Right renal cortex interstitium (tissue), 3 donors: ENCODE measurements at regions not wholly inside any gene's neighbourhood (a gene's known extent, or its start where the extent isn't known, plus 50 kb on each side); places are given as distances from the start of the nearest gene placed in this dataset.

Experiments
- DNase-seq, 3 donors: peaks; one replicate each; pipeline ENCODE4 v3.0.0-alpha.2; 2013; ENCODE audit warnings: low read depth in 3 of 3, low spot score in 2 of 3

DNA sequence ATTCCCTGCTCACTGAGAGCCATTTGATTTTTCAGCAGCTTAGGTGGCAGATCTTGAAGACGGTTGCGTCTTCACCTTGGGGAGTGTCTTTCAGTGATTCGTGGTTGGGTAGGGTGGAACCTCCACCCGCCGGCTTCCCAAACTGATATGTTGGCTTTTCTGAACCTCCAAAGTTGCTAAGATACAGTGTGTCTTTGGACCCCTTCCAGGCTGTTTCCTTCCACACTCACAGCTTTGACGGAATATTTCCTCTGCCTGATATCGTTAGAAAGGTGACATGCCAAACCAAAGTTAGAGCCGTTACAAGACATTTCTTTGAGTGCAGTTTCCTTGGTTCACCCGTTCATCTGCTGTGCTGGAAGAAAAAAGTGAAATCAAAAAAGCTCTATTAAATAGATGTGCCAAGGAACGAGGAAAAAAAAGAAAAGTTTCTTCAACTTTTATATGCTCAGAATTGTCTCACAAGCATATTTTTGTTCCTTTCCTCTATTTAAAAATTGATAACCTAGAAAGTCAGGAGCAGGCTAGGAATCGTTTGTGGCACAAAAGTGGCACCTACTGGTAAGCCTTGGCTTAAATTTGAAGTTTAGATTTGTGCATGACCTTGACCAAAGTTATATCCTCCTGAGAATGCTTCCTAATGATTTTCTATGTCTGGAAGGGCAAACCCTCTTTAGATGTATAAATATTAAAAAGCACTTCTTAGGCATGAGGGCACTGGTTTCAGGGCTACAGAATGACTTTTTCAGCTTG lies 270.7 kb upstream of the WWC1 start:
- DNase-seq = no peak

- DNase-seq = no peak
Measured at GRCh38 chr5:168022446-168023169, 268.8 kb upstream of the WWC1 start.

DNA sequence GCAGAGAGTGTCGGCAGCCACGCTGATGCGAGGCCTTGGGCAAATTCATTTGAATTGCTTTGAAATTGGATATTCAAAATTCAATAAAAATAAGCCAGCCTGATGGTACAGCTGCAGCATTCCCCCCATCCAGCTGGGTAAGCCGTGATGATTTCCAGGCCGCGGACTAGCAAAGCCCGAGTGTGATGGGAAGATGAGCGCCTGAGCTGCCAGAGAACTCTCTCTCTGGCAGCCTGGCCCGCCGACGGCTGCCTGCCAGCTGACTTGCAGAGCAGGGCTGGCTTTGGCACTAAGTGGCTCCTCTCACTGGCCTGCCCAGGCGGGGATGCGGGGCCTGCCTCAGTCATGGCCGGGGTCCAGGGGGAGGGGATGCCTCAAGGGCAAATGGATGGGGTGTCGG lies 268.3 kb upstream of the WWC1 start:
- DNase-seq = no peak

DNA sequence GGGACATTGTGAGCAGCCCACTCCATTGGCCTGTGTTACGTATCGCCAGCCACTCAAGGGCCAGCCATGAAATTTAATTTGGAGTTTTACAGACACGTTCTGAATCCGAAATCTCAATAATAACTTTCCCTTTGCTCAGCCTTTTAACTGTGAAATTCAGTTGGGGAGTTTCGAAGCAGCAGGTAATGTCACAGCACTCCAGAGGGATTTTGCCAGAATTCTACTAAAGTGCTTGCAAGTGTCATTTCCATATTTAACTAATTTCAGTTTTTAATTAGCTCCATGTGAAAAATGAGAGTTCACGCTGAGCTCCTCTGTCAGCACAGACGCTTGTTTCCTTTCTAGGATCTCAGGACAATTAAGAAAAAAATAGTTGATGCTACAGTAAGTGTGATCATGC lies 267.1 kb upstream of the WWC1 start:
- no peak for DNase-seq

DNA sequence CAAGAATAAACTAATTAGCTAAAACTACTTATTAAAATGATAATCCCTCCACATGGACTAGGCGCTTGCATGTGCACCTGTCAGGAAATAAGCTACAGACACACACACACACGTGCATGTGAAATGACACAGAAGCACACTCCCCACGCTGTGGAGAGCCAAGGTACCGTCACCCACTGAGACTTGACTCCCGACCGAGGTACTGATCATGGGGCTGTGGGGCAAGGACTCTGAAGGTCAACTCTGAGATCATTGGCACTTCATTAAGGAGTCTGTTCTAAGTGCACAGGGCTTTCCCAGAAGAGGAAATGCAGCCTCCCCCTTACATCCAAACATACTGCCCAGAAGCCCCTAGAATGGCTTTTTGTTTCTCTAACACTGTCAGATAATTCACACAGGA lies 264.4 kb upstream of the WWC1 start:
- no peak for DNase-seq

- DNase-seq = no peak
Measured at GRCh38 chr5:168030912-168031311, 260.5 kb upstream of the WWC1 start.

DNA sequence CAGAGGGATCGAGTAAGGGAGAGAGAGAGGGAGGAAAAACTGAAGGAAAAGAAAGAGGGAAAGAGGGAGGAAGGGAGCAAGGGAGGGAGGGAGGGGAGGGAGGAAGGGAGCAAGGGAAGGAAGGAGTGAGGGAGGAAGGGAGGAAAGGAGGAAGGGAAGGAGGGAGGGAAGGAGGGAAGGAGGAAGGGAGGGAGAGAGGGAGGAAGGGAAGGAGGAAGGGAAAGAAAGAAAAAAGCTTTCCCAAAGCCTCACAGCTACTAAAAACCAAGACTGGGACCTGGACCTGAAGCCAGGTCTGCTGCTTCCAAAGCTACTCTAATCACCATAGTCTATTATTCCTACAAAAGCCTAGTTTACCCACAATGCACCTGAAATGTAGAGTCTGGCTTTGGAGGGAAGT lies 259.8 kb upstream of the WWC1 start:
- no peak for DNase-seq

GRCh38 chr5:168039039-168039438 lies 252.4 kb upstream of the WWC1 start:
- DNase-seq = no peak

GRCh38 chr5:168039566-168040248 lies 251.7 kb upstream of the WWC1 start:
- DNase-seq = no peak

DNA sequence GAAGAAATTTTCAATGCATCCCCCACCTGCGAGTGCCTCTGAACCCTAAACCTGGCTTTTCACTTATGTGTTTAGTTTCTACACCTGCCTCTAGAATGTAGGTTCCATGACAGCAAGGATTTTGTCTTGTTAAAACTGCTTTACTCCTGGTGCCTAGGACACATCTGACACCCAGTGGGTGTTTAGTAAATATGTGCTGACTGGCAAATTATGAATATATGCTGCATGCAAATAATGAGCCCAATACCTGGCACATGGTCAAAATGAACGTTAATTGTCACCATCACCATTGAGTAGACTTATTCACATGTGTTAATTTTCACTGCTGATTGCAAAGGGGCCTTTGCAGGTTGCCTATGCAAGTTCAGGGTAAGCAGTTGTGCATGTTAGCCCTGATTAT lies 249.9 kb upstream of the WWC1 start:
- no peak for DNase-seq

DNA sequence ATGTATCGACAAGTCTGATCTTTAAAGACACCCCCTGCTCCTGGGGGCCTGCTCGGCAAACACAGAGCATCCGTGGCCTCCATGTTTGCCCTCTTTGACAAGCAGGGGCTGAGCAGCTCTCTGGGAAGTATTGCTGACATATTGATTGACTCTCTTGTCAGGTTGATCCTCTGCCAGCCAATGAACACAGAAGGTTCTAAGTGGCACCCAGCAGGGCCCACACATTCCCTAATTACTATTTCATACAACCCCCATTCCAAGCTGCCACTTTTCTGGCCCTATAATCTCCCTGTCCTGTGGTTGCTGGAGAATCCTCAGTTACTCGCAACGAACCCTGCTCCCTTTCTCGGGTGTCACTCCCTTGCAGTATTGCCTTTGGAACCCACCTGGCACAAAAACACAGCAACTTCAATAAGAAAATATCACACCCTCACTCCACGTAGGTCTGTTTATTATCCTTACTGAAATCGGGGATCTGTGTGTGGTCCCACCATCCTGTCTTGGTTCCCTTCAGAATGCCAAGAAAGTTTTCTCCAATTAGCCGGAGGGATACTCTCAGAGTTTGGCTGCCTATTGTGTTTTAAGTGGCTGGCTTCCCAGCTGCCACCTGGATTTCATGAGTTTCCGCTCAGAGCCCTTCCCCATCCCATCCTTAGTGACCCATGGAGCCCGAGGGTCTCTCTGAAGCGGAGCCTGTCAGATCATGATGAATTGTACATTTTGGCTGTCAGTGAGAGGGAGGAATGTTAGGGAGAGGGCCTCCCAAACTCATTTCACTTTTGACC lies 249.0 kb upstream of the WWC1 start:
- no peak for DNase-seq

GRCh38 chr5:168046163-168046562 lies 245.3 kb upstream of the WWC1 start:
- no peak for DNase-seq

- DNase-seq = no peak
Measured at GRCh38 chr5:168047043-168047668, 244.3 kb upstream of the WWC1 start.

- no peak for DNase-seq
Measured at GRCh38 chr5:168047669-168048111, 243.8 kb upstream of the WWC1 start.

DNA sequence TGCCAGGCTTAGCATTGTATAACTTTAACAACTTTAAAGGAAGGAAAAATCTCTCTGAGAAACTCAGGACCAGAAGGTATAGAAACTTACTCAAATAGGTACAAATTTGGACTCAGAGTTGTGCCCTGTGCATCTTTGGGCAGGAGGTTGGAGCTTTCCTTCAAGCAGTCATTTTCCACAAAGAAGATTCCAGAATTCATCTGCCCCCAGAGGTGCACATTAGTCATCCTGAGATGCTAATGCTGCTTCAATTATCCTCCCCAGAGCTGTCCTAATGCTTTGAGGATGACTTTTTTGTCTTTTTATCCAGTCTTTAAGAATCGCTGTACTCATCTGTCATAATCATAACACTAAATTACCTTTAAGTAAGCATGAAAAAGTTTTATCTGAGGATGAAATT lies 243.0 kb upstream of the WWC1 start:
- DNase-seq = no peak

DNA sequence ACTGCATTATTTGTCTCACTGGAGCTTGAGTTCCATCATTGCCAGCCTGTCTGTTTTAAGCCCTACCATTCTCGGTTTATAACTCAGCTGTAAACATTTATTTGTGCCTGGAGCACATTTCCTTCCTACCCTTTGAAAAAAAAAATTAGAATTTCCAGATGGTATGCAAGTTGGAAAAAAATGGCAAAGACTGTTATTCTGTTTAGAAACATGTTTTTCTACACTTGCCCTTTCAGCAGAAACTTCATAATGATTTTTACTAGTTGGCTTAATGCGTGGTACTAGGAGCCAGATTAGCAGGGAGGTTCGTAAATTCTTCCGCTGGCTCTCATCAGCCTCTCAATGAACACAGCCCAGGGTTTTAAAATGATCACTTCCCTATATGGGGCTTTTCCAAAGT lies 238.8 kb upstream of the WWC1 start:
- DNase-seq = no peak

DNA sequence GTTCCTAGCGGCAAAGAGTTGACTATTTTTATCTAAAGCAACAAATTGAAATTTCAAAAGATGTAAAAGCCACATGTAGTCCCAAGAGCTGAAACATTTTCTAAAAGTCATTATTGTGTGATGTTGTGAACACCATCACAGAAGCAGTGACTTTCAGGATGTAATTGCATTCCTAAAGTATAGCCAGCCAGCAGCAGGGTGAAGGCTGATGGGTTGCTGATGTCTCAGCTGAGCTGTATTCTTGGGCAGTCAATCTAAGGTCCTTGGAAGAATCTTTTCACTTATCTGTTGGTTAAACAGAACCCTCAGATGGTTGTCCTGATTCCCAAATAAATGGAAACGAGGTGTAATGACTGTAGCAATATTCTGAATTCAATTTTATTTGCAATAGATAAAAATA lies 237.4 kb upstream of the WWC1 start:
- DNase-seq = no peak

DNA sequence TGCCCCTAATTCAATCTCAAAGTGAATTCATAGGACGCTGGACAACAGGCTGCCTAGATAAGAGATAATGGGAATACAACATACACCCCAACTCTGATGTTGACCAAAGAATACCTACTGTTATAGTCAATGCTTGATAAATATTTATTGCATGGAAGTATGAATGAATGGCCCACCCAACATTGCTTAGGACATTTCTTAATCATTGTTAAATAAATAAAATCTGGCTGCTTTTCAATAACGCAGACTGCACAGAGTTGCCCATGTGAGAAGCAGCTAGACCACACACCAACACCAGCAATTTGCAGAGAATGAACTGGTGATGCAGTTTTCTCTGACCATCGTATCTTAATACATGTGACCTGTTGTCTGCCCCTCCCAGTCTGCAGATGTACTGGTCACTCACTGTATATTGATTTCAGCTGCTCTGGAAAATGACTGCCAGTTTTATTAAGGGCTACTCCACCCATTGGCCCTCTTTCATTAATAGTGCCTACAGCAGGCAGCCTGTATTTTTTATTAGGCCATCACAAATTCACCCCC lies 236.2 kb upstream of the WWC1 start:
- no peak for DNase-seq

- DNase-seq = no peak
Measured at GRCh38 chr5:168055961-168056360, 235.5 kb upstream of the WWC1 start.

GRCh38 chr5:168056499-168057182 lies 234.8 kb upstream of the WWC1 start:
- no peak for DNase-seq
